ENCODE measurements at regions not wholly inside any gene's neighbourhood (a gene's known extent, or its start where the extent isn't known, plus 50 kb on each side); places are given as distances from the start of the nearest gene placed in this dataset.
"Not testable (repeated sequence)": the region's sequence is repeated elsewhere in the genome, so short reads cannot be mapped to it uniquely, and the experiment has no call there.

DNA sequence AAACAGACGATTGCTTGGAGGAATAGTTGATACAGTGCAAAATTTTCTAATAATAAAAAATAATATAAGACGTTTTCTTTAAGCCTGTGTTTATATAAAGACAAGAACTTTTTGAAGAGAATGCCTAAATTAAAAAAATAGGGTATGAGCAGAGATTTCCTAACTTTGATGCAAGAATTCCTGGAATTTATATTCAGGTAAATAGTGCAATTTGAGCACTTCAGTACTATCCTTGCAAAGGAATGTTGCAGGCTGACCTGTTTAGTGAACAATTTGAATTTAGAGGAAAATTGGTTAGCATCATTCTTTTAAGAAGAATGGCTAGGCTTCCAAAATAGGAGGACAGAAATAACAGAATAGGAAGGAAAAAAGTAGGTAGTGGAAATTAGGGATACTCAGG is 1172.3 kb downstream of the HACE1 start:
- DNase-seq (ENCODE audit: low read depth in 2 of 3, low spot score in 1 of 3): no peak

DNA sequence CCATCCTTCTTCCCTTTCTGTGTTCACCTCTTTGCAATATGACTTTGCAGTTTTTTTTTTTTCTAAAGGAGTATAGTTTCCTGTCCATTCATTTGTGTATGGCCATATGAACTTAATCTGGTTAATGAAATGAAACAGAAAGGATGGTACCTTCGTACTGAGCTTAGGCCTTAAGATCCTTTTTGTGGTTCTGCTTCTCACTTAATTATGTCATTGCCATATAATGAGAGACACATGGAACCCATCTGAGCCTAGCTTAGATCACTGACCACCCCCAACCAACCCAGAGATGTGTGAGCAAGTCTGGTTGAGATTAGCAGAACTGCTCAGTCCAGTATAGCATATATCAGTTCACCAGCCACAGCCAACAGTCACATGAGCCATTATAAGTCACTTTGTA is 1179.6 kb downstream of the HACE1 start:
- no peak for DNase-seq (ENCODE audit: low read depth in 2 of 3, low spot score in 1 of 3)

DNA sequence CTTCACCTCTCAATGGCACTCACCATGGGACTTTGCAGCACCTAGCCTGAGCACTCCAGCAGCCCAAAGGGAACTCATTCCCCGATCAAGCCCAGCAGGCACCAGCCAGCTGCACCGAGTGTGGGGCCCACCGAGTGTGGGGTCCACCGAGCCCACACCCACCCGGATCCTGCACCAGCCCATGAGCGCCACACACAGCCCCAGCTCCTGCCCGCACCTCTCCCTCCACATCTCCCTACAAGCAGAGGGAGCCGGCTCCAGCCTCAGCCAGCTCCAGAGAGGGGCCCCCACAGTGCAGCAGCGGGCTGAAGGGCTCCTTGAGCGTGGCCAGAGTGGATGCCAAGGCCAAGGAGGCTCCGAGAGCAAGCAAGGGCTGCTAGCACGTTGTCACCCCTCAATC is 1182.4 kb downstream of the HACE1 start:
- no peak for DNase-seq (ENCODE audit: low read depth in 2 of 3, low spot score in 1 of 3)

DNA sequence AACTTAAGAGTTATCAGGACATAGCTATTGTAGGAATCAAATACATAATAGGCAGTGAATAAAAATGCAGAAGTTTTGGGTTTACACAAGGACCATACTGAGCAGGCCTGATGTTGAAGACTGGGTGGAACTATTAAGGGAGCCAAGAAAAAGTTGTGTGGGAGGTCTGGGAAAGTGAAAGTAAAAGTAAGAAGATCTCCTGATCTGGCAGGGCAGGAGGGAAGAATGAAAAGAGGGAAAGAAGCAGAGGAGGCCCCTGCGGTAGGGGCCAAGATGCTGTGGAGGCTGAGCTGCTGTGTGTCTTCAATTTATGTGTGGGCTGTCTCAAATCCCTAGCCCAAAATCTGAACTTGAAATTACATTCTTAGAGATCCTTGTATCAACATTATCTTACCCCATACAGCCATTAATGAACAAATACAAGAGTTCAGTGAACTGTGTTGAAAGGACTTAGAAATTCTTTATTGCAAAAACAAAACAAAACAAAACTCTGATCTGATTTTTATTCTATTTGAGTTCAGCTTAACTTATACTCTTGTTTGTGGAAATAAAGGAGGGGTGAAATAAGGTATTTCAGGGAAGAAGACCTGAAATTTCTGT is 1183.8 kb downstream of the HACE1 start:
- DNase-seq (ENCODE audit: low read depth in 2 of 3, low spot score in 1 of 3): no peak

DNA sequence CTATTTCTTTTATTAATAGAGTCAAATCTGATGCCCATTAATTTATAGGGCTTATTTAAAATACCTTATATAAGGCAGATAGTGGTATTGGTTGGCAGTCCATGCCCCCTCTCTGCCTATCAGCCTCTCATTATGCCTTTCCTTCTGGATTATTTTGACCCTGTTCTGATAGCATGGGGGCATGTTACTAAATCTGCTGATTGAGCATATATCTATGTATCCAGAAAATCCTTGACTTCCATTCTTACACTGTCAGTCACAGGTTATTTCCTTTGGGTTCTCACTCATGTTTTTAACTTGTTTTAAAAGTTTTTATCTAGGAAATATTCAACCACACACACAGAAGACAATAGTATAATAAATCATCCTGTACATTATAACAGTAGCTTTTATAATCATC is 1184.9 kb downstream of the HACE1 start:
- DNase-seq (ENCODE audit: low read depth in 2 of 3, low spot score in 1 of 3): no peak

DNA sequence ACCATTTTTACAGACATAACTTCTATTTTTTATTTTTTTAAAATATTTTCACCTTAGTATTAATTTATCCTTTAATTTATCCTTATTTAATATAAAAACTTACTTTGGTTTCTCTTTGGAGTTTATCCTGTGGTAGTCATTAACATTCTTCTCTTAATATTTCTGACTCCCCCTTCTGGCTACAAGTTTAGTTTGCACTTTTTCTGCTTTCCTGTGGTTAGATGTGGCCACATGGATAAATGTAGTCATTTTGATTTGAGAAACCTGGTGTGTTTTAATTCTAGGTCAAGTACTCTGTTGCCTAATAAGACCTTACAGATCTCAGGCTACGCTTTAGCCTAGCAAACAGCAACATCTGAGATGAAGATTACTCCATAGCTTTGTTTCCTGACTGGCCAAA is 1187.5 kb downstream of the HACE1 start:
- DNase-seq (ENCODE audit: low read depth in 2 of 3, low spot score in 1 of 3): no peak

DNA sequence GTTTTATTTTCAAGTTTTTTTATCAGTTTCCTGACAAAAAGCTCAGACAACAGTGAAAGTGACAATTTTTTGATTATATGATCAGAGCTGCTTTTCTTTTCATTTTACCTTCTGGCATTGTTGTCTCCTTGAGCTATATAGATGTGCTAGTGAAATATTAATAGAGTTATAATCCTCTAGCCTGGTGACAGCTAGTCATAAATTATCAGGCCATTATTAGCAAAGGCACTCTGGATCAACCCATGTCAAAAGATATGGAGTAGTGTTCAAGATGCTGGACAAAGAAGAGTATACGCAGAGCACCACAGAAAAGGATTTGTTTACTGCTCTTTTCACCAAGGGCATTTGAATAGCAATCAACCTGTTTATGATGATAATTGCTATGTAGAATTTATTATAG is 1230.1 kb downstream of the HACE1 start:
- DNase-seq (ENCODE audit: low read depth in 2 of 3, low spot score in 1 of 3): no peak

DNA sequence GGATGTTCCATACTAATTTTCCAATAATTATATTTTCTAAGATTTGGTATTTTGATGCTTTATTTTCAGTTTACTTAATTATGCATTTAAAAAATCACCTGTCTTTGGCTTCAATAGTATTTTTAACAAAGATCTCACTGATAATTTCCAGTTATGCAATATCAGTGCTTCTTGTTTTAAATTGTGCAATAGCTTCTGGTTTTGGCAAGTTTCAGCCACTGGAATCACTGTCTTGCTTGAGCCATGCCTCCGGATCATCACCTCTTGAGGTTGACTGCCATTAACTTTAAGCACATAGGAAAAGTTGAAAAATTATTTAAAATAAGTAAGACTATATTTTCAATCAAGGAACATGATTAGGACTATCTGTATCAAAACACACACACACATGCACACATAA is 1242.1 kb downstream of the HACE1 start:
- no peak for DNase-seq (ENCODE audit: low read depth in 2 of 3, low spot score in 1 of 3)

GRCh38 chr6:103587722-103588121 is 1272.0 kb downstream of the HACE1 start:
- DNase-seq (ENCODE audit: low read depth in 2 of 3, low spot score in 1 of 3): no peak

DNA sequence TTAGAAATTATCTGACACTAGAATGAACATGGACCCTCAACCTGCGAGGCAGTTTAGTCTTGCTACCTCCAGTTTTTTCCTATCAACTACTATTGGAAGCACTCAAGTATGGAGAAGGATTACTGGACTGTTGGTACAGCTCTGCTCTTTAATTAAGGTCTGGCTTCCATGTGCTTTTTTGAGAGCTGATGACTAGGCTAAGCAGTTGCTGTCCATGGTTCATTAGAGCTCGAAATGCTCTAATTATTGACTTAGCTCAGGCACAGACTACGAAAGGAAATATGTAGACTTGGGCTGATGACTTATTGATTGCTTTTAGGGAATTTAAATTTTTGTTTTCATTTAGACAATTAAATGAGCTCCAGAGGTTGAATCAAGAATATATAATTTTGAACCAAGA is 1281.6 kb downstream of the HACE1 start:
- no peak for DNase-seq (ENCODE audit: low read depth in 2 of 3, low spot score in 1 of 3)

DNA sequence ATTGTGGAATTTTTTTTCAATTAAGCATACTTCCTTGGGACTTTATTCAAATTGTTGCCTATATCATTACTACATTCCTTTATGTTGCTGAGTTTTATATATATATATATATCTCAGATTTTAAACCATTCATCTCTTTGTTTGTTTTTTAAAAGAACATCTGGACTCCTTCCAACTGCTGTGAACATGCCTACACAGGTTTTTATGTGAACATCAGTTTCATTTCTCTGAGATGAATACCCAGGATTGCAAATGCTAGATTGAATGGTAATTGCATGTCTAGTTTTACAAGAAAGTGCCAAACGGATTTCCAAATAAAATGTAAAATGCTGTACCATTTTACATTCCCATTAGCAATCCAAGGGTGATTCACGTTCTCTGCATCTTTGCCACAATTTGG is 1289.3 kb downstream of the HACE1 start:
- DNase-seq (ENCODE audit: low read depth in 2 of 3, low spot score in 1 of 3): no peak

GRCh38 chr6:103554911-103555310 is 1304.8 kb downstream of the HACE1 start:
- no peak for DNase-seq (ENCODE audit: low read depth in 2 of 3, low spot score in 1 of 3)

DNA sequence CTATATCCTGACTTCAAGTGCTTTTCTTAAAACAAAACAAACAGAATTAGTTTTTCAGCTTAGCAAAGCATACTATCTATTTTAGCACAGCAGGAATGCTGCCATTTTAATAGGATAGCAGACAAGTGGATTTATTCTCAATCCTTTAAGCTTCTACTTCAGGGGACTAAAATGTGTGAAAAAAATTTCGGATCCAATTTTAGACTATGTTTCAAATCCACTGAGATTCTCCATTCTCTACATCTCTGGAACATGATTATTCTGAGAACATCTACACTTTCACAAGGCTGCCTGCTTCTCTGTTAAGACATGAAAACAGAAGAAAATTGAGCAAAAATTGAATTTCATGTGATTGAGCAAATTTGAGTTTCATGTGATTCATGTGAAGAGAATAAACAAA is 1321.3 kb downstream of the HACE1 start:
- no peak for DNase-seq (ENCODE audit: low read depth in 2 of 3, low spot score in 1 of 3)

- no peak for DNase-seq (ENCODE audit: low read depth in 2 of 3, low spot score in 1 of 3)
Measured at GRCh38 chr6:103534814-103535213, 1324.9 kb downstream of the HACE1 start.

- DNase-seq (ENCODE audit: low read depth in 2 of 3, low spot score in 1 of 3): no peak
Measured at GRCh38 chr6:103534095-103534494, 1325.6 kb downstream of the HACE1 start.

- DNase-seq (ENCODE audit: low read depth in 2 of 3, low spot score in 1 of 3): no peak
Measured at GRCh38 chr6:103522045-103522444, 1337.7 kb downstream of the HACE1 start.

GRCh38 chr6:103516336-103516735 is 1343.4 kb downstream of the HACE1 start:
- no peak for DNase-seq (ENCODE audit: low read depth in 2 of 3, low spot score in 1 of 3)

GRCh38 chr6:103507052-103507451 is 1352.7 kb downstream of the HACE1 start:
- DNase-seq (ENCODE audit: low read depth in 2 of 3, low spot score in 1 of 3): no peak

DNA sequence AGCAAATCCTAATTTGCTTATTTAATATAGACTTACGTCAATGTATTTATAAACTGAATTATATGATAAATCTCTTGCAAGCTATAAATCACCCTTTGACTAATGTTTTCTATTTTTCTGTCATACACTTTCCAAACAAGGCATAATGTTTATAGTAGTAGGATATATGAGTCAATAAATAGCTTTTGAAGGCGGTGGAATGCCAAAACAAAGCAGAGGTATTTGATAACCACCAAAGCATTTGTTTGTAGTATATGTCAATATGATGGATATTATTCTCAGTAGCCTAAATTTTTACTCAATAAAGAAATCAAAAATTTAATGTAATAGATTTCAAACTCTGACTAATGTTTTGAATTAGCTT is 1354.6 kb downstream of the HACE1 start:
- no peak for DNase-seq (ENCODE audit: low read depth in 2 of 3, low spot score in 1 of 3)

- DNase-seq (ENCODE audit: low read depth in 2 of 3, low spot score in 1 of 3): no peak
Measured at GRCh38 chr6:103504501-103505154, 1355.1 kb downstream of the HACE1 start.

- DNase-seq (ENCODE audit: low read depth in 2 of 3, low spot score in 1 of 3): not testable (repeated sequence)
Measured at GRCh38 chr6:103496588-103496987, 1363.1 kb downstream of the HACE1 start.

DNA sequence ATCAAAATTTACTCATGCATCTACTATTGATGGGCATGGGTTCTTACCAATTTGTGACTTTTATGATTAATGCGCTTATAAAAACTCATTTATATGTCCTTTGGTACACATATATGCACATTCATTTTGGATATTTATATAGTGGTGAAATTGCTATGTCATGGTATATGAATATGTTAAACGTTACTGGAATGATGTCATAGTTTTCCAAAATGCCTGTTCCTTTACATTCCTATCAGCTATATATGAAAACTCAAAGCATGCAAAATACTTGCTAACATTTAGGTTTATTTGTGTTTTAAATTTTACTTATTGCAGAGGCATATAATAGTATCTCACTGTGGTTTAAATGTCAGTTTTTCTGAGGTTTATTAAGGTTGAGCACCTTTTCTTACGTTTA is 1403.1 kb downstream of the HACE1 start:
- DNase-seq (ENCODE audit: low read depth in 2 of 3, low spot score in 1 of 3): no peak

DNA sequence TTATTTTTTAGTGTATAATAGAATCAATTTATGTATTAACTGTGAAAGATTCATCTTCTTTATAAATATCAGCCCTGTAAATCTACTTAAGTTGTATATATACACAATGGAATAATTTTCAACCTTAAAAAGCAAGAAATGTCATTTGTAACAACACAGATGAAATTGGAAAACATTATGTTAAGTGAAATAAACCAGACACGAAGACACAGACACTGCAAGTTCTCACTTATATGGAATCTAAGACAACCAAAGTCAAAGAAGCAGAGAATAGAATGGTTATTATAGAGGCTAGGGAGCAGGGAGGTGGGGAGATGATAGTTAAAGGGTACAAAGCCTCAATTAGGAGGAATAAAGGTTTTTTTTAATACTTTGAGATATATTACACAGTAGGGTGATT is 1404.4 kb downstream of the HACE1 start:
- no peak for DNase-seq (ENCODE audit: low read depth in 2 of 3, low spot score in 1 of 3)

Data from stimulated activated CD4-positive, alpha-beta T cell treated with anti-CD3 and anti-CD28 coated beads, Interleukin-12 subunit alpha, Interleukin-12 subunit beta, amount 100 ng/mL, for 48 hours (primary cell).